T-helper 2 cell treated with Interferon-gamma antibody and Interleukin-4, amounts not matched to agents 5 μg/mL and 100 μg/mL, for 36 hours (primary cell): ENCODE measurements at regions not wholly inside any gene's neighbourhood (a gene's known extent, or its start where the extent isn't known, plus 50 kb on each side); places are given as distances from the start of the nearest gene placed in this dataset.

ENCODE experiments used
- DNase-seq: peaks from one replicate; pipeline ENCODE4 v3.0.0; 2021; ENCODE audit warnings: low spot score
- H3K27ac Mint-ChIP-seq: one replicate; pipeline ENCODE4 v1.8.0; 2021; ENCODE audit warnings: mild to moderate bottlenecking, mixed read lengths
- H3K27me3 Mint-ChIP-seq: one replicate; pipeline ENCODE4 v1.8.0; 2021; ENCODE audit warnings: low read depth, mixed read lengths
- H3K36me3 Mint-ChIP-seq: one replicate; pipeline ENCODE4 v1.8.0; 2021; ENCODE audit warnings: low read depth, mixed read lengths
- H3K4me1 Mint-ChIP-seq: one replicate; pipeline ENCODE4 v1.8.0; 2021; ENCODE audit warnings: low read depth, mixed read lengths
- H3K4me3 Mint-ChIP-seq: one replicate; pipeline ENCODE4 v1.8.0; 2022; ENCODE audit warnings: mild to moderate bottlenecking, moderate library complexity, mixed read lengths
- H3K9me3 Mint-ChIP-seq: one replicate; pipeline ENCODE4 v1.8.0; 2021; ENCODE audit warnings: mixed read lengths

DNA sequence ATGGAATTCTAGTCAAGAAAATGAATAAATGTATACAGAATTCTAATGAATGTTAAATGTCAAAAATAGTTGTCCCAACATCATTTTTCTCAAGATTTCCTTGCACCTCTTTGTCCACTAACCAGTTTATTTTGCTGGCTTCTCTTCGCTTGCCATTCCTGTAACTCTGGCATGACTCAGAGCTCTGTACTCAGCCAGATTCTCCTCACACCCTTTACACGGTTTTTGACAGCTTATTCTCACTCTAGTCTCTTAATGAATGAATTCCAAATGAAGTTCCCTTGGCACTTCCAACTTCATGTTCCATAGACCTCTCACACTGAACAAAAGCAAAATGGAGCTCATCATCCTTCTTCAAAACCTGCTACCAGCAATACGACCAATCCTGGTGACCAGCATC, 419.3 kb upstream of the SLIT2 start:
- Mint-ChIP-seq H3K27me3 (no peaks in the 10 kb centered on the region), H3K4me3 (no peak overlapping the region), H3K4me1 (no peaks in the 10 kb centered on the region), H3K36me3 (no peaks in the 10 kb centered on the region), H3K27ac (no peak overlapping the region), H3K9me3 (peaks cover 20% of the 10 kb centered on the region)
- no peak for DNase-seq

DNA sequence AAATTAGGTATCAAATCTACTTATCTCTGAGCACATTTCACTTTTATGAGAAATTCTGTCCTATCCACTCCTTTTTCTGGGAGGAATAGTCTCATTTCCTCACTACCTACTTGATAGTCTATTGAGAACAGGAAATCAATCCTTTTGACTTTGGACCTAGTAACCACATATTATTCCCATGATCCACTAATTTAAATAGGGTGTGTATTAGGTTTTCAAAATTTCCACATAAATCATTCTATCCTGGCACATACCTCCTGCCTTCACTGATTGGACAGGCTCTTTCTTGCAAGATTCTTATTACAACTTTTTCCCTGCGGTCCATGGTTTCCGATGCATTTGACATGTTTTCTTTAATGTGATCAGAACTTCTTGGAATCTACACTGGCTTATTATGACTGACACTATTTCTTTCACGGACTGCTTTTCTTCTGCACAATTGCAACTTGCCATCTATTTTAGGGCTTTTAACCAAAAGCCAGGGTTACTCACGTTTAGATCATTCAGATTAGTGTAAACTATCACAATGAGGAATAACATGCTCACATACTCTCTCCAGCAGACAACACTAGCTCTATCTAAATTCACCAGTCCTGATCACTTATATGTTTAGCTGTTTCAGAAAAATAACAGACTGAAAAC, 419.9 kb upstream of the SLIT2 start:
- H3K4me3 Mint-ChIP-seq = no peak overlapping the region
- no peaks in the 10 kb centered on the region for H3K4me1 Mint-ChIP-seq
- H3K36me3 Mint-ChIP-seq = no peaks in the 10 kb centered on the region
- H3K27ac Mint-ChIP-seq = no peak overlapping the region
- no peaks in the 10 kb centered on the region for H3K27me3 Mint-ChIP-seq
- H3K9me3 Mint-ChIP-seq = peaks cover 17% of the 10 kb centered on the region
- DNase-seq = no peak

DNA sequence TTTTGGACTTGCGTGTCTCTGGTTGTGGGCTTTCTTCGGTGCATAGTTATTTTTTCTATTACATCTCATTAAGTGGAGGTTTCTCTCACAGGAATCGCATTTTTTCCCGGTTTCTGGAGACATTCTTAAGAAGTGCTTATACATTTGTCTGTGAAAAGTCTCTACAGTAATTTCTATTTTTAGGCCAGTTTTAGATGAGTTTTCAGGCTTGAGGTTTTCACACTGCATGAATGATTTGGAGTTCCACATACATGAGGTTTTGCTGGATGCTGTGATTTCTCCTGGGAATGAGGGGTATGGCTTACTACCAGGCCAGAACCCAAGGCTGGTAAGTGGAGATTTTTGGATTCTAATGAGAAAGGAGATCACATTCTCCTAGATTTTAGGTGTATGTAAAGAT, 422.6 kb upstream of the SLIT2 start:
- Mint-ChIP-seq H3K27me3 (no peaks in the 10 kb centered on the region), H3K4me1 (no peaks in the 10 kb centered on the region), H3K9me3 (peaks cover 16% of the 10 kb centered on the region), H3K36me3 (no peaks in the 10 kb centered on the region), H3K27ac (no peak overlapping the region), H3K4me3 (no peak overlapping the region)
- no peak for DNase-seq

DNA sequence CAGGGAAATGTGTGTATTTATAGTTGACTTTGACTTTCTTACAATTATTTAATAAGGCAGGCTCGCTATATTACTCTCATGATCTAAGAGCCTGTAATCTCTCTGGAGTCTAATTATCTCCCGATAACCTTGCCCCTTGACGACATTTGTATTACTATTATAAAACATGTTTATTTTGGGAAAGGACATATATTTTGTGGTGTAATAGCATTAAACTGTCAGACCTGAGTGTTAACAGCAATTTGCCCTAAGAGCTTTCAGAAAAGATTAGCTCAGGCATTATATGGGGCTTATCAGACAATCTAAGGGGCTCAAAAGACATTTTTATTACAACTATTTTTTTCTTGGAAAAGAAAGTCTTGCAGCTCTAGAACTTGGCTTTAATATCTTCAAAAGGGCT, 427.9 kb upstream of the SLIT2 start:
- Mint-ChIP-seq H3K9me3 (peaks cover 12% of the 10 kb centered on the region), H3K4me1 (no peaks in the 10 kb centered on the region), H3K36me3 (no peaks in the 10 kb centered on the region), H3K4me3 (no peak overlapping the region), H3K27ac (no peak overlapping the region), H3K27me3 (no peaks in the 10 kb centered on the region)
- no peak for DNase-seq

DNA sequence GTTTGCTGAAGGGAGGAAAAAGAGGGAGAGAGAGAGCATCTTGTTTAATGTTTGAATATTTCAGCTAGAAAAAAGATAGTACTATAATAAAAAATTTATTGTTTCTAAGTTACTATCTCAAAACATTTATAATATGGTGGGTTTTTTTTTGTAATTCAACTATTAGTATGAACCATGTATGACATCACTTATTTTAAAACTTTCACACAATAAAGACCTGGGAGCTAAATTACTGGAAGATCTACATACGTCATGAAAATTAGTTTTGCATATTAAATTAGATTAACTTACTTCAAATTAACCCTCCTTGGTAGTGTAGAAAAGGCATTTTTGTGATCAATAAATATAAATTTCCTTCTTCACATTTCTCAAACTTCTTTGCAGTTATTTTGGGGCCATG, 432.0 kb upstream of the SLIT2 start:
- Mint-ChIP-seq H3K4me1 (no peaks in the 10 kb centered on the region), H3K4me3 (no peak overlapping the region), H3K27me3 (no peaks in the 10 kb centered on the region), H3K9me3 (peaks cover 20% of the 10 kb centered on the region), H3K27ac (no peak overlapping the region), H3K36me3 (no peaks in the 10 kb centered on the region)
- DNase-seq = no peak

DNA sequence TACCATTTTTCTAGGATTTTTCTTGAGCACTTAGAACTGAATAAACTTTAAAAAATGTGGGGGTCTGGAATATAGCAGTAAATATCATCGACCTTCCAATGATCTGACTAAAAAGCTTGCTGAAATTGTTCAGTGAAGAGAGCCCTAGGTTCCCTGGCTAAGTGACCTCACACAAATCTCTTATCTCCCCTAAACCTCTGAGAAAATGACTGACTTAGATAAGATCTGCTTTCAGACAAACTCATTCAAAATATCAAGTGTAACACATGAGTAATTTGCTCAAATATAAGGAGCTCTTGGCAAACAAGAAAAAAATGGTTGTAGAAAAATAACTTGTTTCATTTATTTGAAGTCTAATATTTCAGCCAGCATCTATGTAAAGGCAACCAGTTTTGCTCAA, 441.7 kb upstream of the SLIT2 start:
- DNase-seq = no peak
- no peak overlapping the region for H3K4me3 Mint-ChIP-seq
- no peaks in the 10 kb centered on the region for H3K4me1 Mint-ChIP-seq
- no peaks in the 10 kb centered on the region for H3K27me3 Mint-ChIP-seq
- no peak overlapping the region for H3K27ac Mint-ChIP-seq
- no peaks in the 10 kb centered on the region for H3K36me3 Mint-ChIP-seq
- H3K9me3 Mint-ChIP-seq = peaks cover 18% of the 10 kb centered on the region

DNA sequence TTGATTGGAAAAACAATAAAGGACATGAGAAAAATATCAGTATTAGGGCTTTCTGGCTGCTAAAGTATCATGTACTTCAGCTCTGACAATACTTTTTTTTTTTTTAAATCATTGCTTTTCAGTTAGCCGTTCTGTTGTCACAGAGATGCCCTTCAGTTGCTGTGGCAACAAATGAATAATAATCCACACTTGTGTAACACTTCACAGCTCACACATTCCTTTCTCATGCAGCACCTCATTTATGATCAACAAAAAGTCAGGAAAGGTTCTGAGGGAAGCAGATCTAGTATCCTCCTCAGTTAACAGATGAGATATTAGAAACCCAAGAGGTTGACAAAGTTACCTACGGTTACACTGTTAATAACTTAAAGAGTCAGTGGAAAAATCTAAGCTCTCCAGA, 444.2 kb upstream of the SLIT2 start:
- Mint-ChIP-seq H3K9me3 (peaks cover 12% of the 10 kb centered on the region), H3K36me3 (no peaks in the 10 kb centered on the region), H3K27me3 (no peaks in the 10 kb centered on the region), H3K4me1 (no peaks in the 10 kb centered on the region), H3K4me3 (no peak overlapping the region), H3K27ac (no peak overlapping the region)
- no peak for DNase-seq

DNA sequence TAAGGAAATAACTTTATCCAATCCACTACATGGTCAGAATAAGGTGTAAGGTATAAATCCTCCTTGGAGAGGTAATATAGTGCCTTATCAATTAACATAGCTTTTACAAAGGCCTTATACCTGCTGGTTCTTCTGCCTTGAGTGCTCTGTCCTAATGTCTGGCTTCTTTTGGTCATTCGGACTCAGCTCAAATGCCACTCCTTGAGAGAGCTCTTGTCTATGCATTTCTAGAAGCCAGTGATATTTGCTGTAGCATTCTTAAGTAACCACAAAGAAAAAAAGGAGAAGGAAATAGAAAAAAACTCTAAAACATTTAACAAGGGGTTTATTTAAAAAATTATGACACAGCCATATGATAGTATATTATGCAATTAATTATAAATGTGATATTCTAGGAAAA, 444.8 kb upstream of the SLIT2 start:
- Mint-ChIP-seq H3K27me3 (no peaks in the 10 kb centered on the region), H3K4me3 (no peak overlapping the region), H3K27ac (no peak overlapping the region), H3K36me3 (no peaks in the 10 kb centered on the region), H3K9me3 (peaks cover 10% of the 10 kb centered on the region), H3K4me1 (no peaks in the 10 kb centered on the region)
- no peak for DNase-seq

DNA sequence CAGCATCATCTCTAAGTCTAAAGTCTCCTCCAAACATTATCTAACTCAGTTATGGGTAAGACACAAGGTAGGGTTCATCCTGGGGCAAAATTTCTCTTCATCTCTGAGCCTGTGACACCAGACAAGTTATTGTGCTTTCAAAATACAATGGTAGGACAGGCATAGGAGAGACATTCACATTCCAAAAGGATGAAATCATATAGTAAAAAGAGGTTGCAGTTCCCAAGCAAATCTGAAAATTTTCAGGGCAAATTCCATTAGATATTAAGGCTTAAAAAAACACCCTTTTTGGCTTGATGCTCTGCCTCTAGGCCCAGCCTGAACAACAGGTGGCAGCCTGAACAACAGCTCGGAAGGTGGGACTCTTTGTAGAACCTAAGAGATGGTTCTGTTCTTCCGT, 448.3 kb upstream of the SLIT2 start:
- Mint-ChIP-seq H3K27ac (no peak overlapping the region), H3K9me3 (peaks cover 20% of the 10 kb centered on the region), H3K4me3 (no peak overlapping the region), H3K27me3 (no peaks in the 10 kb centered on the region), H3K4me1 (no peaks in the 10 kb centered on the region), H3K36me3 (no peaks in the 10 kb centered on the region)
- no peak for DNase-seq

DNA sequence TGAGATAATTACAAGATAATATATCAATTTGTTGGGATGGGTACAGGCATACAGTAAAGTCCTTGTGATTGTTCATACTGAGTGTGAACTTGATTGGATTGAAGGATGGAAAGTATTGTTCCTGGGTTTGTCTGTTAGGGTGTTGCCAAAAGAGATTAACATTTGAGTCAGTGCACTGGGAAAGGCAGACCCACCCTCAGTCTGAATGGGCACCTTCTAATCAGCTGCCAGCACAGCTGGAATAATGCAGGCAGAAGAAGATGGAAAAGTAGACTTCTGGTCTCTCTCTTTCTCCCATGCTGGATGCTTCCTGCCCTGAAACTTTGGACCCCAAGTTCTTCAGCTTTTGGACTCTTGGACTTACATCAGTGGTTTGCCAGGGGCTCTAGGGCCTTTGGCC, 457.9 kb upstream of the SLIT2 start:
- Mint-ChIP-seq H3K27ac (no peak overlapping the region), H3K4me1 (no peaks in the 10 kb centered on the region), H3K9me3 (peaks cover 43% of the 10 kb centered on the region), H3K4me3 (no peak overlapping the region), H3K36me3 (no peaks in the 10 kb centered on the region), H3K27me3 (no peaks in the 10 kb centered on the region)
- DNase-seq = no peak

DNA sequence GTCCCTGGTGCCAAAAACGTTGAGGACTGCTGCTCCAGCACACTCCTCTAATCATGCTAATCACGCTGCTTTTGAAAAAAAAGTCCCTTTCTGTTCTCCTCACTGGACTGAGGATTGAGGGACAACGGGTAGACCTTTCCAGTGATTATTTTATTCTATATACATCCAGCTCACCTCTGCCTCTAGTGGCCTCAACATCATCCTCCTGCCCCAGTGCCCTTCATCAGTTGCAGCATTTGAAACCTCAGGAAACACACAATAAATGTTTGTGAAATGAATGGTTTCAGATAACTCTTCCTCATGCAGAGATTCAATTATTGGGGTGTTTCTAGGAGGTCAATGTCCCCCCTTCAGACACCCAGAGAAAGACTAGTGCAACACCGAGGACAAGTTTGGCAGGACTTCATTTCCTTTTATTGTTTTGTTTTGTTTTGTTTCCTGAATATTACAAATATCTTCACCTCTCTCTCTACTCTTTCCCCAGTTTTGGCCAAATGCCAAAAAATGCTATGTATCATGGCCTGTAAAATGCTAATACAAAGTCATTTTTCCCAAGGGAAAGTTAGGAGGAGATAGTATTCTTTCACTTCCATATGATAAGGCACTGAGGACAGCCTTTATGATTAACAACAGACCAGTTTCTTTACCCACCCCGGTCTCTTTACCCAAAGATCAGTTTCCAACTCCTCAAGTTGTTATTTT, 460.1 kb upstream of the SLIT2 start:
- H3K4me3 Mint-ChIP-seq = no peak overlapping the region

DNA sequence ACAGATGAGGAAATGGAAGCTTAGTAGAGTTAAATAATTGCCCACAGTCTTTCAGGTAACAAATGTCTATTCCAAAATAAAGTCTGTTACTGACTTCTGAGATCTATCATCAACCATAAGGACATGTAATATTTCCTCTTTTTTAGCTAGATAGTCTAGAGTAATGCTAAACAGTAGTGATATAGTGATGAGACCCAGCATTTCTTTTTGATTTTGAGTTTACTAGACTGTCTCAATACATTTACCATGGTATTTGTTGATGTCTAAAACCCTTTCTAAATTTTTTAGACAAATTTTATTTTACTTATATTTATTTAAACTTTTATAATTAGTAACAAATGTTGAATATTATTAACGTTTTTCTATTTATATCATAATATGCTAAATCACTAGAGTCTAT, 465.1 kb upstream of the SLIT2 start:
- H3K36me3 Mint-ChIP-seq = no peaks in the 10 kb centered on the region
- DNase-seq = no peak
- H3K27ac Mint-ChIP-seq = no peak overlapping the region
- no peak overlapping the region for H3K4me3 Mint-ChIP-seq
- H3K9me3 Mint-ChIP-seq = peaks cover 34% of the 10 kb centered on the region
- no peaks in the 10 kb centered on the region for H3K4me1 Mint-ChIP-seq
- H3K27me3 Mint-ChIP-seq = no peaks in the 10 kb centered on the region

More for the DNA sequence above, 460.1 kb upstream of the SLIT2 start:
- DNase-seq = no peak
- Mint-ChIP-seq H3K36me3 (no peaks in the 10 kb centered on the region), H3K4me1 (no peaks in the 10 kb centered on the region), H3K27me3 (no peaks in the 10 kb centered on the region), H3K9me3 (peaks cover 28% of the 10 kb centered on the region), H3K27ac (no peak overlapping the region)

DNA sequence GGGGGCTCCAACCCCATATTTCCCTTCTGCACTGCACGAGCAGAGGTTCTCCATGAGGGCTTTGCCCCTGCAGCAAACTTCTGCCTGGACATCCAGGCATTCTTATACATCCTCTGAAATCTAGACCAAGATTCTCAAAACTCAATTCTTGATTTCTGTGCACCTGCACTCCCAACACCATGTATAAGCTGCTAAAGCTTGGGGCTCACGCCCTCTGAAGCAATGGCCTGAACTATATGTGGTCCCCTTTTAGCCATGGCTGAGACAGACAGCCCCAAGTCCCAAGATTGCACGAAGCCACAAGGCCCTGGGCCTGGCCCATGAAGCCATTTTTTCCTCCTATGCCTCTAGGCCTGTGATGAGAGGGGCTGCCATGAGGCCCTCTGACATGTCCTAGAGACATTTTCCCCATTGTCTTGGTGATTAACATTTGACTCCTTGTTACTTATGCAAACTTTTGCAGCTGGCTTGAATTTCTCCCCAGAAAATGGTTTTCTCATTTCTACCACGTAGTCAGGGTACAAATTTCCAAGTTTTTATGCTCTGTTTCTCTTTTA, 468.0 kb upstream of the SLIT2 start:
- Mint-ChIP-seq H3K27me3 (no peaks in the 10 kb centered on the region), H3K4me3 (no peak overlapping the region), H3K27ac (no peak overlapping the region), H3K36me3 (no peaks in the 10 kb centered on the region), H3K9me3 (peaks cover 34% of the 10 kb centered on the region), H3K4me1 (no peaks in the 10 kb centered on the region)
- no peak for DNase-seq

DNA sequence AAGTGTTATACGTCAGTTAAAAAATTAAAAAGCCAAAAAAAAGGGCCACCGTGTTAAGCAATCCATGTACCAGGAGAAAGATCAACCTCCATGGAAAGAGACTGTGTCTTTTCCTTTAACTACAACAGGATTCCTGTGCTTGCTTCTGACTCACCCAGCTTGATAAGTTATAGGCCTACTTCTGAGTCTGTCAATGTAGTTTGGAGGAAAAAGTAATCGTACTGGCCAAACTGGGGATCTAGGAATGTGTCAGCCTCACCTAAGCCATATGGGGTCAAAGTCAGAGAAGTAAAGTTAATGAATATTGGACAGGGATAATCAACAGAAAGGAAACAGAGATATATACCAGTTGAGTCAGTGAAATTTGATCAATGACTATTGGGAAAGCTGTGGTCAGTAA, 470.8 kb upstream of the SLIT2 start:
- Mint-ChIP-seq H3K27ac (no peak overlapping the region), H3K4me3 (no peak overlapping the region), H3K36me3 (no peaks in the 10 kb centered on the region), H3K4me1 (no peaks in the 10 kb centered on the region), H3K27me3 (no peaks in the 10 kb centered on the region), H3K9me3 (peaks cover 43% of the 10 kb centered on the region)
- DNase-seq = no peak

DNA sequence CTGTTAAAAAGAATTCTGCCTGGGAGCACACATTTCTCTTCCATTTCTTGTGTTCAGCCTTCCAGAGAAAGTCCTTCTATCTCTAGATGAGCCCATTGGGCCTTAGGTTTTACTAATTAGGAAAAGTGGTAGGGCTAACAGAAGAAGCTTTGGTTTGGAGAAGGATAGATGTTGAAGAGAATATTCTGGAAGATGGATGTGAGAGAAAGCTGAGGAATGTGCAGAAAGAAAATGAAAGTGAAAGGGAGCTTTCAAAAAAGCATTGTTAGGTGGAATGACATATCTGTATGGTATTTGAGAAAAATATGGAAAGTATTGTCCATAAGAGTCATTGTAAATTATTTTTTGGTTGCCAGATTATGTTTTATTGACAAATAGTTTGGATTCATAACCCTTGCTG, 474.8 kb upstream of the SLIT2 start:
- Mint-ChIP-seq H3K36me3 (no peaks in the 10 kb centered on the region), H3K27me3 (no peaks in the 10 kb centered on the region), H3K27ac (no peak overlapping the region), H3K9me3 (peaks cover 31% of the 10 kb centered on the region), H3K4me1 (no peaks in the 10 kb centered on the region), H3K4me3 (no peak overlapping the region)
- DNase-seq = no peak
